NAMALWA (cell line): ENCODE measurements at regions not wholly inside any gene's neighbourhood (a gene's known extent, or its start where the extent isn't known, plus 50 kb on each side); places are given as distances from the start of the nearest gene placed in this dataset.

Source experiments
- DNase-seq: peaks from one replicate; pipeline ENCODE4 v3.0.0-alpha.2; 2015; ENCODE audit warnings: low spot score

DNA sequence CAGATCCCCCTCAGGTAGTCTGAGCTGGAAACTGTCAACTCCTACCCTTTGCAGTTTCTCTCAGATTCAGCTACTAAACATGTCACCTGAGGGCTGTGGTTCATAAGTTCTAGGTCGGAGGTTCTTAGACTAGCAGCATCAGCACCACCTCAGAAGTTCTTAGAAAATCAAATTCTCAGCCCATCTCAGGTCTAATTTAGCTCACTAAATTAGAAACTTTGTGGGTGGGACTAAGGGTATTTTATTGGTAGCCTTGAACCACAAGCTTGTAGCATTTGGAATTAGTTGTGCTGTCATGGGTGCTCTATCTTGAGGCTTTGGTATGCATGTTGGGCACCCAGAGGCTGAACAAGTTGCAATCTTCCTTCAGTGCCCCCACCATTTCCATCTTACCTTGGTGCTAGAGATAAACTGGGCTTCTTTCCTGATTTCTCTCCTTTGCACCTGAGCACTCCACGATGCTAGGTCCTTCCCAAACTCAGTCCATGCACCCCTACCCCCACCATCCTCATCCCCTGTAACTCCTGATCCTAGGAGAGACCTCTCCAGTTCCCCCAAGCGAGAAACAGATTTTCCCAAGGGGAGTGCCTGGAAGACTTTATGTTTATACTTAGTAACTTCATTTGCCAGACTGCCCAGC is 54.2 kb downstream of the S1PR1 start:
- DNase-seq, result no peak

- DNase-seq, result no peak
These were observed 55.0 kb downstream of the S1PR1 start for GRCh38 chr1:101291562-101292380.

DNA sequence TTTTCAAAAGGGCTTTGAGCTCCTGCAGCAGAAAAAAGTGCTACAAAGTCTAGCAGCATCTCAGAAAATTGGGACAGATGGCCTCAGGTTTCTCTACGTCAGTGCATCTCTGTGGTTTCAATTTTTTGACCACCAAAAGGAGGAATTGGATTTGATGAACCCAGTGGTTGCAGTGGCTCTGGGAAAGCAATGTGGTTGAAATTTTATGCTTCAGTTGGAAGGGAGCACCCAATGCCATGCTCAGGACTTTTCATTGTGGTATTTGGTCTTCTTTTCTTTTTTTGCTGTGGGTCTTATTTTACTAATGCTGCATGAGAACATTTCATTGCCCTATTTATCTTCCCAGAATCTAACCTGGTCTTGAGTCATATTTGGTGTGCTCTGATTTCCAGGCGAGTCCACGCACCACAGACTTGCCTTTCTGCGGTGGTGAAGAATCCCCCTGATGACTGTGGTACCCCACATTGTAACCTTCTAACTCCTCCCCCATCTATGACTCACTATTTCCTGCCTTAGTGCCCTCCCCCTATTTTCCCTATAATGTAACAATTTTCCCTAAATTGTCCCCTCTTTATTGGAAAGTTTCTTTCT is 56.7 kb downstream of the S1PR1 start:
- DNase-seq, result no peak

DNA sequence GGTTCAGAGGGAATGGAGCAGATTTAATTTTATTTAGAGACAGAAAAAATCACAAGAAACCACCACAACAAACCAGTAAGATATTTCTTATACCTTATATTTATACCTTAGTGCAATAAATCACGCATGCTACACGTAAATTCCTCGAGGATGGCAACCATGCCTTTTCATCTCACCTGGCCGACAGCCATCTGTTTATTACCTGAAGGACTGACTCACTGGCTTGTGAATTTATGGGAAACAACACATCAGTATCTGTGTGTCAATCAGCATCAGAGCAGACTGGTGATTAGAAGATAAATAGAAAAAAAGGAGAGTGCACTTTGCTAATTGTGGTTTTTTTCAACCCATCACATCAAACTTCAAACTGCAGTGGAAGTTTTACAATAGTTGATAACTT is 58.4 kb downstream of the S1PR1 start:
- no peak for DNase-seq

- no peak for DNase-seq
These were observed 61.8 kb downstream of the S1PR1 start for GRCh38 chr1:101298663-101299062.

- no peak for DNase-seq
These were observed 62.3 kb downstream of the S1PR1 start for GRCh38 chr1:101299141-101299540.

GRCh38 chr1:101299710-101300109 is 62.9 kb downstream of the S1PR1 start:
- no peak for DNase-seq

DNA sequence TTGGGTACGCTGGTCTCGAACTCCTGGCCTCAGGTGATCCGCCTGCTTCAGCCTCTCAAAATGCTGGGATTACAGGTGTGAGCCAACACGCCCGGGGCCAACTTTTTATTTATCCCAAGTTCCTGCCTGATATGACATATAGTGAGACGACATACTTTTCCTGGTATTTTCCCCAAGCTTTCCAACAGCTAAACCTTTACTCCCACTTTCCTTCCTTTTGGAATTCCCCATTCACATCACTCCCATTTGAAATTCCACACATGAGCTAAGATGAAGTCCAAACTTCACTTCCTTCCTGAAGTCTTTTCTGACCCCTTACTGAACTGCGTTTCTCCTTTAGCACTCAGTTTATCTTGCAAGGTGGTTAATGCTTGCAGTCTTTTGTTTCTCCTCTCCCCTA is 64.1 kb downstream of the S1PR1 start:
- no peak for DNase-seq

GRCh38 chr1:101301446-101302057 is 64.7 kb downstream of the S1PR1 start:
- no peak for DNase-seq

GRCh38 chr1:101302831-101303511 is 66.2 kb downstream of the S1PR1 start:
- no peak for DNase-seq

DNA sequence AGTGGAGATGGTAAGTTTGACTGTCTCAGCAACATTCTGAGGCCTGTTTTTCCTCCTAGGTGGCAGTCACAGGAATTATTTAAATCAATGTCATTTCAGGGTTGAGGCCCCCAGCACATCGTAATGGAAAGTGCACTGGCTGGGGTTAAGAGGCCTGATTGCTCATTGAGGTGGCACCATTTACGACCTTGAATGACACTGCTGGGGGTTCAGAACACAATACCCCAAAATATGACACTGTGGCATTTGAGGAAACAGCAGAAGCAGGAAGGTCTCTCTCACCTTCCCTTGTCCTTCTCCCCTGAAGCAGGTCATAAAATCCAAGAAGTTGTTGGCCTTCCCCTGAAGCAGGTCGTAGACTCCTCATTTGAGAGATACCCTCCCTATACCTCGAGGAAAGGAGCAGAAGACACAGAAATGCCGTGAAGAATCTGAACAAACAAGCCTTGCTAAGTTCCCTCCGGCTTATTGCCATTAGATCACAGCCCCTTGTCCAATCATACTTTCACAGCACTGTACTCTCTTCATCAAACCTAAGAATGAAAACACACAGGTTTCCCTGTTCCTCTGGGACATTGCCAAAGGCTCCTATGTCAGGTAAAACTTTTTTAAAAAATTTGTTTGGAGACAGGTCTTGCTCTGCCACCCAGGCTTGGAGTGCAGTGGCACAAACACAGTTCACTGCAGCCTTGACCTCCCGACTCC is 71.3 kb downstream of the S1PR1 start:
- DNase-seq, result no peak

- no peak for DNase-seq
These were observed 72.1 kb downstream of the S1PR1 start for GRCh38 chr1:101308935-101309333.

GRCh38 chr1:101309334-101310311 is 72.8 kb downstream of the S1PR1 start:
- peak; percentile 74 for DNase-seq

DNA sequence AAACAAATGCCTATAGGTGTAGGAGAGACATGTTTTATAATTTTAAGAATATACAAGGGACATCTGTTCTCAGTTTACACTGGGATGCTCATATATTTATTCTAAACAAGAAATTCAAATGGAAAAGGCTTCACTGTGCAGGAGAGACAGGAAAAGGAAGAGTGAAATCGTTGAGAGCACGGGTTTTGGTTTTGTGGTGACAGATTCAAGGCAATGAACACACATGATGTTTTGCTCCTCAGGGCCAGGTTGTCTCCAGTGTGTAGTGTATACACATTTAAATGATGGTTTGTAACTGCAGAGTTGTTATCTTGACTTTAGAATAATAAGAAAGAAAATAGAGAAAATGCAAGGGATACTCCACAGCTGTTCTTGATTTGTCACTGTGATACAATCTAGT is 73.7 kb downstream of the S1PR1 start:
- no peak for DNase-seq

DNA sequence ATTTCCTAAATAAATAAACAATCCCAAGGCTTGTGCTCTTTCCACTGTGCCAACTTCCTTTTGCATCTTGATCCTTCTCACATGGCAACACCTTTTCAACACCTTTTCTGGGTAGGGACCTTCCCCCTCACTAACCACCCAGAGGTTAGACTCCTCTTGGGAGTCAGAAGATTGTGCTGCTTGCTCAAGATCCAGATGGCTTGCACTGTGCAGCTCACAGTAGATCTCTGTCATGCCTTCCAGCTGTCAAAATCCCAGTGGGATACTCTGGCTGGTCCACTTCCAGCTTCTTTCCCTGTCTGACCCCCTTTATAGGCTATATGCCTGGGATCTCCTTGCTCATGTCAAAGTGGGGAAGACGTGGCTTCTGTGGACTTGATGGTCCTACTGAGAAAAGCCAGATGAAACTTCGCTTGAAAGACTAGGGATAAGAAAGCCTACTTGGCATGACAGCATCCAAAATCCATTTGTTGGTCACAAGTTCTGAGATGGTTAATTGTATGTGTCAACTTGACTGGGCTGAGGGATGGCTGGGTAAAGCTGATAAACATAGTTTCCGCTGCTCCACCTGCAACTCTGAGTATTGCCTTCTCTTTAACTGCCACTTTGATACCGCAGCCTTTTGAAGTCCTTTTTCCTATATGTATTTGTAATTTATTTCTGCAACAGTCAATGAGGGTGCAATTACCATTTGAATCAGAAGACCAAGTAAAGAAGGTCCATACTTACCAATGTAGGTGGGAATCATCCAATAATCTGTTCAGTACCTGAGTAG is 74.5 kb downstream of the S1PR1 start:
- no peak for DNase-seq

GRCh38 chr1:101312147-101312546 is 75.3 kb downstream of the S1PR1 start:
- no peak for DNase-seq

GRCh38 chr1:101313356-101313755 is 76.5 kb downstream of the S1PR1 start:
- no peak for DNase-seq

- DNase-seq, result no peak
These were observed 77.4 kb downstream of the S1PR1 start for GRCh38 chr1:101314244-101314643.

DNA sequence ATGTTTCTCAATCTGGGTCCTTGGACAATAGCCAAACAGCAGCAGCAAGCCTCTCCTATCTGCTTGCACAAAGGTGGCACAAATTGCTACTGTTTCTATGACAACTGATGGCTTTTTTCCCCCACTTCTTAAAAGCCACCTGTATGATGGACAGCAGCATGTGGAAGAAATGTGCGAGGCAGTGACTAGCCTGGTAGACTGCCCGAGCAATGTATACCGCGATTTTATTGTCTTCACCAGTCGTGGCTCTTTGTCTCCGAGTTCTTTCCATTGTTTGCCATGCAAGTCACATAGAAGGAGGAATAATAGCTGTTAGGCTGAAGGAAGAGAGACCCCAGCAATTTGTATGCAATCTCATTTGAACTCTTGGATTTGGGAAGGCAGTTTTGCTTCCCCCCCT is 79.4 kb downstream of the S1PR1 start:
- no peak for DNase-seq

GRCh38 chr1:101316799-101317198 is 80.0 kb downstream of the S1PR1 start:
- DNase-seq, result no peak
